MM.1S (cell line): ENCODE measurements at regions not wholly inside any gene's neighbourhood (a gene's known extent, or its start where the extent isn't known, plus 50 kb on each side); places are given as distances from the start of the nearest gene placed in this dataset.

Source experiments
- DNase-seq: peaks from one replicate; pipeline ENCODE4 v3.0.0-alpha.2; 2015
- H2AFZ ChIP-seq: fragments of 300-600 bp; sonication (generic); 2 replicates; pipeline ENCODE4 v1.6.0; 2016; ENCODE audit warnings: antibody characterized with exemption, low read length
- H3F3A ChIP-seq: fragments of 300-600 bp; sonication (generic); 2 replicates; pipeline ENCODE4 v1.6.1; 2016; ENCODE audit warnings: mild to moderate bottlenecking, antibody characterized with exemption, low read length, moderate library complexity, mixed read lengths; ENCODE audit not compliant: insufficient read depth
- H3K27ac ChIP-seq: fragments of 300-600 bp; sonication (generic); 2 replicates; pipeline ENCODE4 v1.5.1; 2016; ENCODE audit warnings: mild to moderate bottlenecking, low read length
- H3K27me3 ChIP-seq: fragments of 300-600 bp; sonication (generic); replicated peaks from 2 replicates; pipeline ENCODE4 v1.6.0; 2016; ENCODE audit warnings: low read length; ENCODE audit not compliant: insufficient read depth
- H3K36me3 ChIP-seq: fragments of 300-600 bp; sonication (generic); replicated peaks from 2 replicates; pipeline ENCODE4 v1.6.1; 2016; ENCODE audit warnings: mild to moderate bottlenecking, low read length, mixed read lengths; ENCODE audit not compliant: insufficient read depth
- H3K4me1 ChIP-seq: fragments of 300-600 bp; sonication (generic); 2 replicates; pipeline ENCODE4 v1.6.1; 2016; ENCODE audit warnings: low read length, mixed read lengths
- H3K4me2 ChIP-seq: fragments of 300-600 bp; sonication (generic); 2 replicates; pipeline ENCODE4 v1.6.0; 2016; ENCODE audit warnings: low read depth, low read length
- H3K4me3 ChIP-seq: fragments of 300-600 bp; sonication (generic); 2 replicates; pipeline ENCODE4 v1.5.1; 2016; ENCODE audit warnings: low read length, mixed read lengths
- H3K79me2 ChIP-seq: fragments of 300-600 bp; sonication (generic); 2 replicates; pipeline ENCODE4 v1.6.1; 2016; ENCODE audit warnings: mixed run types, low read length, mixed read lengths
- H3K9ac ChIP-seq: fragments of 300-600 bp; sonication (generic); 2 replicates; pipeline ENCODE4 v1.6.1; 2016; ENCODE audit warnings: low read length, mixed read lengths
- H3K9me2 ChIP-seq: fragments of 300-600 bp; sonication (generic); replicated peaks from 2 replicates; pipeline ENCODE4 v1.6.1; 2016; ENCODE audit warnings: mild to moderate bottlenecking, low read length, mixed read lengths; ENCODE audit not compliant: insufficient read depth
- H3K9me3 ChIP-seq: fragments of 300-600 bp; sonication (generic); replicated peaks from 2 replicates; pipeline ENCODE4 v1.6.1; 2016; ENCODE audit warnings: mild to moderate bottlenecking, low read length, mixed read lengths; ENCODE audit not compliant: insufficient read depth
- H4K20me1 ChIP-seq: fragments of 300-600 bp; sonication (generic); 2 replicates; pipeline ENCODE4 v1.6.1; 2016; ENCODE audit warnings: mild to moderate bottlenecking, low read length, moderate library complexity, mixed read lengths; ENCODE audit not compliant: insufficient read depth
- EZH2 ChIP-seq: fragments of 300-600 bp; sonication (generic); optimal IDR thresholded peaks from 2 replicates; pipeline ENCODE3; 2017; ENCODE audit warnings: low read depth, mild to moderate bottlenecking, antibody characterized with exemption, low read length, mixed read lengths

- Histone ChIP-seq H3K4me3 (no peak overlapping the region), H4K20me1 (no peaks in the 10 kb centered on the region), H3K27ac (no peak overlapping the region), H3K9me2 (no peaks in the 10 kb centered on the region), H3K9ac (no peak overlapping the region), H3K79me2 (no peaks in the 10 kb centered on the region), H3K9me3 (no peaks in the 10 kb centered on the region), H3K4me1 (no peaks in the 10 kb centered on the region), H2AFZ (no peak overlapping the region), H3K27me3 (no peaks in the 10 kb centered on the region), H3K4me2 (no peak overlapping the region), H3F3A (no peaks in the 10 kb centered on the region), H3K36me3 (no peaks in the 10 kb centered on the region)
- no peak for TF ChIP-seq EZH2
- DNase-seq = no peak
Measured at GRCh38 chr3:163071713-163072112, 1575.1 kb downstream of the OTOL1 start.
